Right lobe of liver (tissue), 6 donors: ENCODE measurements at regions not wholly inside any gene's neighbourhood (a gene's known extent, or its start where the extent isn't known, plus 50 kb on each side); places are given as distances from the start of the nearest gene placed in this dataset.

Experiments
- ATAC-seq, 4 donors: fragments of 200-7000 bp; cut with Tn5 transposase; one replicate each; pipeline ENCODE4 v1.9.1; 2020; ENCODE audit warnings: mild to moderate bottlenecking in 4 of 4, moderate library complexity in 4 of 4
- DNase-seq, 3 donors: peaks; one replicate each; pipeline ENCODE4 v3.0.0-alpha.2; 2020
- H3K27ac ChIP-seq, 3 donors: fragments of 200-600 bp; one replicate each; pipeline ENCODE4 v1.8.0; 2022
- H3K27me3 ChIP-seq, 2 donors: fragments of 200-600 bp; one replicate each; pipeline ENCODE4 v1.8.0; 2022
- H3K36me3 ChIP-seq, 4 donors: fragments of 200-600 bp; sonication (generic) in 1 of 4; one replicate each; pipeline versions ENCODE4 v1.5.1 to v1.8.0; 2017 to 2022; ENCODE audit warnings: control low read depth in 1 of 4
- H3K4me1 ChIP-seq, 4 donors: fragments of 200-600 bp; sonication (generic) in 1 of 4; one replicate each; pipeline versions ENCODE4 v1.5.1 to v1.8.0; 2017 to 2022; ENCODE audit warnings: control low read depth in 1 of 4
- H3K4me3 ChIP-seq, 3 donors: fragments of 200-600 bp; one replicate each; pipeline ENCODE4 v1.8.0; 2022
- H3K9me3 ChIP-seq, 4 donors: fragments of 200-600 bp; sonication (generic) in 1 of 4; one replicate each; pipeline versions ENCODE4 v1.5.1 to v1.8.0; 2017 to 2022; ENCODE audit warnings: control low read depth in 1 of 4
- CTCF ChIP-seq, 4 donors: fragments of 200-600 bp in 3 of 4; fragments of 450-650 bp in 1 of 4; IDR thresholded peaks; one replicate each; pipeline versions ENCODE4 v1.5.1 to v1.8.0; 2016 to 2022; ENCODE audit warnings: antibody characterized with exemption in 4 of 4, mild to moderate bottlenecking in 2 of 4
- POLR2A ChIP-seq: fragments of 450-650 bp; IDR thresholded peaks from one replicate; pipeline ENCODE4 v1.6.1; 2017; ENCODE audit warnings: antibody characterized with exemption, mild to moderate bottlenecking
- WGBS: methylation state at CpG from one replicate; pipeline ENCODE4 v1.1.6; 2018; ENCODE audit warnings: low coverage, low lambda C conversion rate; ENCODE audit not compliant: insufficient coverage; ENCODE audit errors: missing lambda C conversion rate; 5-methylcytosine and 5-hydroxymethylcytosine counted together
- intact Hi-C, 2 donors: fragments of 100-400 bp; cut with DNase I; formaldehyde crosslinking; loops; one replicate each; pipeline versions ENCODE4 v1.11.2 to v1.14.1; 2022
- donor health status: DM: no; HTN: yes; CAD: no.
- donor health status: DM: no; HTN: no; CAD: no.
- donor health status: DM: no; HTN: no; CAD: no.
- donor health status: DM: no; HTN: yes; CAD: no.
- donor health status: DM: no; HTN: yes; CAD: no.

- no peak for ATAC-seq
- TF ChIP-seq POLR2A (no peak), CTCF (IDR thresholded peaks at IDR 0.05) (no peak)
- no peak for DNase-seq
- Histone ChIP-seq H3K27ac (no peak overlapping the region), H3K9me3 (no peaks in the 10 kb centered on the region), H3K4me1 (no peaks in the 10 kb centered on the region), H3K27me3 (no peaks in the 10 kb centered on the region), H3K4me3 (no peak overlapping the region), H3K36me3 (no peaks in the 10 kb centered on the region)
- intact Hi-C loops: no loop called here
- 75% methylated on average over 1 of the region's 1 CpG for WGBS
Measured at GRCh38 chr11:80722629-80723028, 1281.8 kb upstream of the TENM4 start.

- WGBS: 36% methylated on average over 4 of the region's 4 CpGs
- intact Hi-C loops: no loop called here
Measured at GRCh38 chr11:80720295-80720694, 1279.5 kb upstream of the TENM4 start.

GRCh38 chr11:80719292-80719646 lies 1278.4 kb upstream of the TENM4 start:
- intact Hi-C loops: no loop called here
- Histone ChIP-seq H3K4me3 (no peak overlapping the region), H3K36me3 (no peaks in the 10 kb centered on the region), H3K27me3 (no peaks in the 10 kb centered on the region), H3K9me3 (no peaks in the 10 kb centered on the region), H3K27ac (no peak overlapping the region), H3K4me1 (no peaks in the 10 kb centered on the region)
- DNase-seq (no peak), ATAC-seq (no peak)
- TF ChIP-seq POLR2A (no peak), CTCF (IDR thresholded peaks at IDR 0.05) (no peak)

More at GRCh38 chr11:80720295-80720694, 1279.5 kb upstream of the TENM4 start:
- ATAC-seq (no peak), DNase-seq (no peak)
- Histone ChIP-seq H3K27ac (no peak overlapping the region), H3K36me3 (no peaks in the 10 kb centered on the region), H3K4me3 (no peak overlapping the region), H3K9me3 (no peaks in the 10 kb centered on the region), H3K4me1 (no peaks in the 10 kb centered on the region), H3K27me3 (no peaks in the 10 kb centered on the region)
- TF ChIP-seq POLR2A (no peak), CTCF (IDR thresholded peaks at IDR 0.05) (no peak)

- Histone ChIP-seq H3K36me3 (no peaks in the 10 kb centered on the region), H3K27ac (no peak overlapping the region), H3K4me1 (no peaks in the 10 kb centered on the region), H3K27me3 (no peaks in the 10 kb centered on the region), H3K4me3 (no peak overlapping the region), H3K9me3 (no peaks in the 10 kb centered on the region)
- TF ChIP-seq POLR2A: no peak
- TF ChIP-seq CTCF (IDR thresholded peaks at IDR 0.05): no peak
- WGBS: 45% methylated on average over 2 of the region's 2 CpGs
- intact Hi-C loops: no loop called here
- ATAC-seq (no peak), DNase-seq (no peak)
Measured at GRCh38 chr11:80718611-80719291, 1277.9 kb upstream of the TENM4 start.

- no peaks in the 10 kb centered on the region for H3K27me3 ChIP-seq
- no peak for DNase-seq
- no peaks in the 10 kb centered on the region for H3K36me3 ChIP-seq
- no peak for TF ChIP-seq POLR2A
- TF ChIP-seq CTCF (IDR thresholded peaks at IDR 0.05): no peak
- no peak overlapping the region for H3K27ac ChIP-seq
- intact Hi-C loops: no loop called here
- H3K9me3 ChIP-seq: no peaks in the 10 kb centered on the region
- no peaks in the 10 kb centered on the region for H3K4me1 ChIP-seq
- no peak overlapping the region for H3K4me3 ChIP-seq
- no peak for ATAC-seq
- WGBS: 52% methylated on average over 2 of the region's 2 CpGs
Measured at GRCh38 chr11:80702264-80702663, 1261.4 kb upstream of the TENM4 start.
